ENCODE measurements at regions not wholly inside any gene's neighbourhood (a gene's known extent, or its start where the extent isn't known, plus 50 kb on each side); places are given as distances from the start of the nearest gene placed in this dataset.

GRCh38 chr3:84439476-84439875 is 519.3 kb upstream of the CADM2 start:
- no peak for DNase-seq

DNA sequence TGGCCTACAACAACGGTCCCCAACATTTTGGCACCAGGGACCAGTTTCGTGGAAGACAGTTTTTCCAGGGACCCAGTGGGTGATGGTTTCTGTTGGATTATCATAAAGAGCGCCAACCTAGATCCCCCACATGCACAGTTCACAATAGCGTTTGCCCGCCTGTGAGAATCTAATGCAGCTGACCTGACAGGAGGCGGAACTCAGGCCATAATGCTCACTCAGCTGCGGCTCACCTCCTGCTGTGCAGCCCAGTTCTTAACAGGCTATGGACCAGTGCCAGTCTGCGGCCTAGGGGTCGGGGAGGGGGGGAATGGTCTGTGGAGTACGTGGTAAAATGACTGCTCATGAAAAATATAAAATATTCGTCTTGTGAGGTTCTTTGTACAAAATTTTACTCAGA is 518.5 kb upstream of the CADM2 start:
- DNase-seq, result no peak

DNA sequence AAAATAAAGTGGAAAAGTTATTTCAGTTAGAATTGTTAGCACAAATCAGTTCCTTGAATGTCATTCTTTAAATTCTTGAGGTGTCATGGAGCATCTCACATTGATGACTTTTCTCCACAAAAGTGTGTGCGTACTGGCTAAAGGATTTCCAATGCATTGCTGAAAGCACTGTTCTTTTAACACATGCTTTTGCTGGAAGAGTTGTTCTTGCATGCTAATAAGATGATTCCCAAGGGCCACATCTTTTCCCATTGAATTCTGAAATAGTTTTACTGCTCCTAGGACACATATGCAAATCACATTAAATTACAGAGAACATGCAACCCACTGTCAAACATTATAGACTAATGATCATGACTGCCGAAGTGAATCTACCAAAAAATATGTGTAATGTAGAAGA is 516.3 kb upstream of the CADM2 start:
- DNase-seq, result no peak

DNA sequence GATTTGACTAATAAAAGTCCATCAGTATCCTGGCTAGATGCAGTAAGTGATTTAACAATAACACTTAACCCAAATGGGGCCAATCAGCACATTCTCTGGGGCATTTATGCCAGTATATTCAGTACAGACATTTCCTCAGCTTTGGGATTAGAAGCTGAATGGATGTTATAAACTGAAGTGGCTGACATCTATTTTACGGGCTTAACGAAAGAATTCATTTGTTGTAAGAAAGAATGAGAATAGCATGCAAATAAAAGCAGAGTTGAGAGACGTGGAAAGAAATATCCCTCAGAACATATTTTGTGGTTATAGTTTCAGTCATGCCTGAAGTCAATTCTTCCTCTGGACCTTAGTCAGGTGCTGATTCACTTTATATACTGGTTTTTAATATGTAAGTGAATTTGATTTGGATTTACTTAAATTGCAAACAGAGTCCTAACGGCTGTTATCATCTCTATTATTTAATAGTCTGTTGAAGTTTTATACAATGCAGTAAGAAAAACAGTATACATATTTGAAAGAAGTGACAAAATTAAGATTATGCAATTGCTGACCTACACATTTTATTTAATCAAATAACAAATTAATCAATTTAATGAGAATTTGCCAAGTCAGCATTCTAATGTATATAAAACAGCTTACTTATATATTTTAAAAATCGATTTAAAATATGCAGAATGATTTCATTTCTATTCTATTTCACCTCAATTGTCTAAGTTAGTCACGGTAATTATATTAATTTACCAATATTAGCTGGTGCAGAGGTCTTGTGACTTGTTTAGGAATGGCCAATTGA is 513.9 kb upstream of the CADM2 start:
- no peak for DNase-seq

- DNase-seq, result no peak
Measured at GRCh38 chr3:84487296-84487695, 471.5 kb upstream of the CADM2 start.

DNA sequence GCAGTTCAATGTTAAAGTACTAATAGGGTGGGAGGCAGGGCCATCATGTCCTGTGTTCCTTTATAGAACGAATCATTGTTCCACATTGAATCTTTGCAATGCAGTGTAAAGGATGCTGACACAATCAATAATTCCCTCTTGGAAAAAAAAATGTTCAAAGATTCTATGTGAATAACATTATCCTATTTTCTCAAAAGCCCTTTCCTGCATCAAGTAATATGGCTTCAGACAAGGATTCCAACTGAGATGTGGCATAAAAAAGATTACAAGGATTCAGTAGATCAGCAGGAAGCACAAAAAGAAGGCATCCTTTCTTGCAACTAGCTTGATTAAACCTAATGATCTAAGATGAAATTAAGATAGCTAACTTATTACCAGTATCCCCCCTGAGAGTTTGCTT is 454.0 kb upstream of the CADM2 start:
- no peak for DNase-seq

- no peak for DNase-seq
Measured at GRCh38 chr3:84510007-84510406, 448.8 kb upstream of the CADM2 start.

DNA sequence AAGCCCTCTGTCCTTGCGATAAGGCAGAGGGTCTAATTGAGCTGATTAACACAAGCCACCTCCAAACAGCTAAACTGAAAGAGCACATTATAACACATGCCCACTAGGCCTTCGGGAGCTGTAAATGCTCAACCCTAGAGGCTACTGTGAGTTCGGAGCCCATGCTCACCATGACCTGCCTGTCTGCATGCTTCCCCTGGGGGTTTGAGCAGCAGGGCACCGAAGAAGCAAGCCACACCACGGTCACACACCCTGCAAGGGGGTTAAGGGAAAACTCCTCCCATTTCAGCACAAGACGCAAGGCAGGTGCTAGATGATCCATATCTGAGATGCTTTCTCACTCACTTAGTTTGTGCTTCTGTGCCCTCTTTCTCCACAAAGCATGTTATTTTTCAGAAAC is 435.9 kb upstream of the CADM2 start:
- no peak for DNase-seq

GRCh38 chr3:84536916-84537315 is 421.9 kb upstream of the CADM2 start:
- DNase-seq, result no peak

DNA sequence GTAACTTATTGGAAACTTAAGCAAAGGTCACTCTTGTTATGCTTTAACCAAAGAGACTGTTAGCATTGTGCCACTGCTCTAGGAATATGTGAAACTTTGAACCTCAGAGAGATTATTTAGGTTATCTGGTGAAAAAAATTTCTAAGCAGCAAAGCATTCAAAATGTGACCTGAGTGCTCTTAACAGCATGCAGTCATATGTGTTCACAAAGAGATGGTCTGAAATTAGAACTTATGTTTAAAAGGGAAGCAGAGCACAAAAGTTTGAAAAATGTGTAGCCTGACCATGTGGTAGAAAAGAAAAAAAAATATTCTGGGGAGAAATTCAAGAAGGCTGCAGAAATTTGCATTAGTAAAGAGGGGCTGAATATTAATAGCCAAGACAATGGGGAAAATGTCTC is 420.2 kb upstream of the CADM2 start:
- no peak for DNase-seq

GRCh38 chr3:84547207-84547606 is 411.6 kb upstream of the CADM2 start:
- no peak for DNase-seq

DNA sequence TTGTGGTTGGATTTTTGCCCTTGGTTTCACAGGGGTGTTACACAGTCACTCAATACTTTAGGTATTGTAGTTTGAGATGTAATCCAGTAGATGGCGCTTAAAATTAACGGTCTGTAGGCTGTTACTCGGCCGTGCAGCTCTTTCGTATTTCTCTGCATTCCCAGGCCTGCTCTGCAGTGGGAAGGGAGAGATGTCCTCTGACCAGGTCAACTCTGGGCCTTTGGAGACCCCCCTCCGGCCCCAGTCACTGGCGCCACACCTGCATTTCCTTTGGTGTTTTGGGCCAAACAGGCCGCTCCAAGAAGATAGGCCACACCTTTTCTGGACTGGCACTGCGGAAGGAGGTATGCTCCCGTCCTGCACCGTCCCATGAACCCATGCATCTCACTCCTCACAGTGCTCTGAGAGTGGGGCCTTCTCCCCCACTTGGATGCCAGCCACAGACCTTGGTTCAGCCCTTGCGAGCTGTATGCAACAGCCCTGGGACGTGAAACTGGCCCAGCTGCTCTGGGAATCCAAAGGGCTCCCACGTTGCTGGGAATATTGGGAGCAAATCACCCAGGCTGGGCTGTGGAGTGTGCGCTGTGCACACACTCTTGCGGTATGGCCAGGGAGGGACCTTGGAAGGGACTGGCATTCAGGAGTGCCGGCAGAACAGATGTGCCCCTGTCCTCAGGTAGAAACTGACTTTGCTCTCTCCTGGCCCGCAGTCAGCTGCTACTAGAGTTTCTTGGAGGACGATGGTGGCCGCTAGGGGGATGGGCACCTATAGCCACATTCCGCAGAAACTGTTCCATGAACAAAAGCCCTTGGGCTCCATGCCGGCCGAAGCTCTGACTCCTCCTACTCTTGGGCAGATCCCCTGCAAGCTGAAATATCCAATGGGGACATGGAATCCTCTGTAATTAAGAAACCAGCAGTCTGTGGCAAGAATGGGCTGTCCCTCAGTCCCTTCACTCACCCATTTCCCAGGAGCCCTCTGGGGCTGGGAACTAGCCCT is 410.5 kb upstream of the CADM2 start:
- peak; percentile 16 for DNase-seq

GRCh38 chr3:84555629-84556028 is 403.2 kb upstream of the CADM2 start:
- no peak for DNase-seq

- DNase-seq, result no peak
Measured at GRCh38 chr3:84566256-84566655, 392.5 kb upstream of the CADM2 start.

DNA sequence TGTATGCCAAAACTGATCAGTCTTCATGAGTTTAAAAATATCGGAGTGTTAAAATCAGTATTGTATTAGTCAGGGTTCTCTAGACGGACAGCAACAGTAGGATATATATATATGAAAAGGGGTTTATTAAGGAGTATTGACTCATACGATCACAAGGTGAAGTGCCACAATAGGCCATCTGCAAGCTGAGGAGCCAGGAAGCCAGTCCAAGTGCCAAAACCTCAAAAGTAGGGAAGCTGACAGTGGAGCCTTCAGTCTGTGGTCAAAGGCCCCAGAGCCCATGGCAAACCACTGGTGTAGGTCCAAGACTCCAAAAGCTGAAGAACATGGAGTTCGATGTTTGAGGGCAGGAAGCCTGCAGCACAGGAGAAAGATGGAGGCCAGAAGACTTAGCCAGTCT is 391.0 kb upstream of the CADM2 start:
- no peak for DNase-seq

DNA sequence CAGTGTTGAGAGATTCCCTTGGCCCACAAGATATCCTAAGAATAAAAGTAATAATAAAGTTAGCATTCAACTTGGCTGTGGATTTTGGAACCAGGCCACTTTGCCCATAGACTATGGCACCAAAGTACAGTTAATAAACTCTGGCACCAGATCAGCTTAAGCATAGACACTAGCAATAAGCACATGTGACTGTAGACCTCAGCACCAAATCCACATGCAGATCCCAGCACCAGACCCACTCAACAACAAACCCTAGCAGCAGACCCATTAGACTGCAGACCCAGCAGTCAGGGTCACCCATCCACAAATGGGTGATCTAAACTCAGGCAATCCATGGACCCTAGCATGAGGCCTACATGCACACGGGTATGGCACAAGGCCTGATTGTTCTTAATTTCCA is 384.8 kb upstream of the CADM2 start:
- DNase-seq, result no peak

DNA sequence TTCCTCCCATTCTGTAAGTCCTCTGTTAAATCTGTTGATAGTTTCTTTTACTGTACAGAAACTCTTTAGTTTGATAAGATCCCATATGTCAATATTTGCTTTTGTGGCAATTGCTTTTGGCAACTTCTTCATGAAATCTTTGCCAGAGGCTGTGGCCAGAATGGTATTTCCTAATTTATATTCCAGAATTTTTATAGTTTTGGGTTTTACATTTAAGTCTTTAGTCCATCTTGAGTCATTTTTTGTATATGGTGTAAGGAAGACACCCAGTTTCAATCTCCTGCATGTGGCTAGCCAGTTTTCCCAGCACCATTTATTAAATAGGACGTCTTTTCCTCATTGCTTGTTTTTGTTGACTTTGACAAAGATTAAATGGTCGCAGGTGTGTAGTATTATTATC is 372.4 kb upstream of the CADM2 start:
- DNase-seq, result no peak

GRCh38 chr3:84600703-84601225 is 358.0 kb upstream of the CADM2 start:
- DNase-seq, result no peak

GRCh38 chr3:84601303-84601702 is 357.5 kb upstream of the CADM2 start:
- no peak for DNase-seq

- DNase-seq, result no peak
Measured at GRCh38 chr3:84621823-84622222, 337.0 kb upstream of the CADM2 start.

GRCh38 chr3:84634668-84635067 is 324.1 kb upstream of the CADM2 start:
- no peak for DNase-seq

- no peak for DNase-seq
Measured at GRCh38 chr3:84637272-84637671, 321.5 kb upstream of the CADM2 start.

GRCh38 chr3:84666468-84666867 is 292.3 kb upstream of the CADM2 start:
- DNase-seq, result no peak
